GM18951 (cell line): ENCODE measurements at regions not wholly inside any gene's neighbourhood (a gene's known extent, or its start where the extent isn't known, plus 50 kb on each side); places are given as distances from the start of the nearest gene placed in this dataset.
"Not testable (repeated sequence)": the region's sequence is repeated elsewhere in the genome, so short reads cannot be mapped to it uniquely, and the experiment has no call there.

Experiments used
- POLR2A ChIP-seq: IDR thresholded peaks from 4 replicates; pipeline ENCODE4 v1.6.1; 2011; ENCODE audit warnings: mild to moderate bottlenecking; ENCODE audit not compliant: insufficient read length, insufficient read depth; ENCODE audit errors: extremely low read depth
- in situ Hi-C: fragments of 300-500 bp; cut with MboI; formaldehyde crosslinking; loops from one replicate; pipeline ENCODE4 v1.12.0; 2022; ENCODE audit warnings: low sequenced_read_pairs, mixed read lengths, inconsistent platforms; ENCODE audit not compliant: unreplicated experiment

GRCh38 chr14:86787717-86788116 lies 1205.3 kb downstream of the GALC start:
- in situ Hi-C loops, result no loop called here
- no peak for TF ChIP-seq POLR2A

- in situ Hi-C loops, result no loop called here
These were observed 1210.8 kb downstream of the GALC start for GRCh38 chr14:86782092-86782580.

GRCh38 chr14:86780876-86781510 lies 1212.0 kb downstream of the GALC start:
- TF ChIP-seq POLR2A, result no peak
- in situ Hi-C loops, result no loop called here

More at GRCh38 chr14:86782092-86782580, 1210.8 kb downstream of the GALC start:
- no peak for TF ChIP-seq POLR2A

- no peak for TF ChIP-seq POLR2A
- in situ Hi-C loops, result no loop called here
These were observed 1212.5 kb downstream of the GALC start for GRCh38 chr14:86780461-86780860.

GRCh38 chr14:86779416-86779815 lies 1213.6 kb downstream of the GALC start:
- in situ Hi-C loops, result no loop called here
- TF ChIP-seq POLR2A, result no peak

GRCh38 chr14:86777963-86778602 lies 1214.9 kb downstream of the GALC start:
- TF ChIP-seq POLR2A, result no peak
- in situ Hi-C loops, result no loop called here

- in situ Hi-C loops, result not testable (repeated sequence)
These were observed 1217.1 kb downstream of the GALC start for GRCh38 chr14:86775896-86776295.

DNA sequence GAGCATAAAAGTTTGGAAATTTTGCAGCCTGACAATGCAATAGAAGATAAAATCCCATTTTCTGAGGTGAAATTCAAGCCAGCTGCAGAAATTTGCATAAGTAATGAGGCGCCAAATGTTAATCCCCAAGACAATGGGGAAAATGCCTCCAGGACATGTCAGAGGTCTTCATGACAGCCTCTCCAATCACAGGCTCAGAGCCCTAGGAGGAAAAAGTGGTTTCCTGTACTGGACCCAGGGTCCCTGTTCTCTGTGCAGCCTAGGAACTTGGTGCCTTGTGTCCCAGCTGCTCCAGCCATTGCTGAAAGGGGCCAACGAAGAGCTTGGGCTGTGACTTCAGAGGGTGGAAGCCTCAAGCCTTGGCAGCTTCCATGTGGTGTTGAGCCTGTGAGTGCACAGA lies 1218.1 kb downstream of the GALC start:
- no peak for TF ChIP-seq POLR2A
- in situ Hi-C loops, result no loop called here

DNA sequence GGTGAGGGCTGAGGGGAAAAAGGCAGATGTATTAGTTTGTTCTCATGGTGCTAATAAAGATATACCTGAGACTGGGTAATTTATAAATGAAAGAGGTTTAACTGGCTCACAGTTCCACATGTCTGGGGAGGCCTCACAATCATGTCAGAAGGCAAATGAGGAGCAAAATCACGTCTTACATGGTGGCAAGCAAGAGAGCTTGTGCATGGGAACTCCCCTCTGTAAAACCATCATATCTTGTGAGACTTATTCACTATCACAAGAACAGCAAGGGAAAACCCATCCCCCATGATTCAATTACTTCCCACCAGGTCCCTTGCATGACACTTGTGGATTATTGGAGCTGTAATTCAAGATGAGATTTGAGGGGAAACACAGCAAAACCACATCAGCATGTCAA lies 1220.9 kb downstream of the GALC start:
- in situ Hi-C loops, result no loop called here
- TF ChIP-seq POLR2A, result no peak

GRCh38 chr14:86770186-86770585 lies 1222.8 kb downstream of the GALC start:
- in situ Hi-C loops, result no loop called here

GRCh38 chr14:86766469-86766868 lies 1226.5 kb downstream of the GALC start:
- no peak for TF ChIP-seq POLR2A
- in situ Hi-C loops, result no loop called here

More at GRCh38 chr14:86770186-86770585, 1222.8 kb downstream of the GALC start:
- no peak for TF ChIP-seq POLR2A

GRCh38 chr14:86761611-86762010 lies 1231.4 kb downstream of the GALC start:
- in situ Hi-C loops, result no loop called here
- no peak for TF ChIP-seq POLR2A

- TF ChIP-seq POLR2A, result no peak
- in situ Hi-C loops, result no loop called here
These were observed 1226.7 kb downstream of the FLRT2 start for GRCh38 chr14:86756521-86757190.

- in situ Hi-C loops, result not testable (repeated sequence)
These were observed 1220.5 kb downstream of the FLRT2 start for GRCh38 chr14:86750488-86750887.
